ENCODE measurements at regions not wholly inside any gene's neighbourhood (a gene's known extent, or its start where the extent isn't known, plus 50 kb on each side); places are given as distances from the start of the nearest gene placed in this dataset.

DNA sequence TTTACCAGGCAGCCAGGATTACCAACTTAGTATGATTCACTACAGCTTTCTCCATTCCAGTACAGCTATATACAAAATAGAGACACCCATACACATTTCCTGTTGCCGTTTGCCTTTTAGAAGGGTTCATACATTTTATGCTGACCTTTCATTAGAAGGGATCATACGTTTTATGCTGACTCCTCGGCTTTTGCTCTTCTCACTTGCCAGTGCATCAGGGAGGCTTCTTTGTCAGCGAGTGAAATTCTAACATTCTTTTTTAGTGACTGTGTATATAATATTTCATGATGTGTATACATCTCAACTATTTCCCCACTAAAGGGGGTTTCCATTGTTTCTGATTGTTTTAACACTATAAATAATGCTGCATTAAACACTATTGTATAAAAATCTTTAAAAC, 552.6 kb downstream of the TRIML1 start:
- H3K27ac Mint-ChIP-seq = no peak overlapping the region
- H3K4me1 Mint-ChIP-seq = no peaks in the 10 kb centered on the region
- ATAC-seq (no peak), DNase-seq (no peak)
- no peaks in the 10 kb centered on the region for H3K36me3 Mint-ChIP-seq (ENCODE audit: low read depth)
- no peaks in the 10 kb centered on the region for H3K27me3 Mint-ChIP-seq
- peaks cover 9% of the 10 kb centered on the region for H3K9me3 Mint-ChIP-seq (ENCODE audit: low read depth)
- intact Hi-C loops (cut with DNase I, micrococcal nuclease) = no loop called here
- CTCF ChIA-PET = no interaction called here
- H3K4me3 Mint-ChIP-seq = no peak overlapping the region
- POLR2A ChIA-PET = no interaction called here

DNA sequence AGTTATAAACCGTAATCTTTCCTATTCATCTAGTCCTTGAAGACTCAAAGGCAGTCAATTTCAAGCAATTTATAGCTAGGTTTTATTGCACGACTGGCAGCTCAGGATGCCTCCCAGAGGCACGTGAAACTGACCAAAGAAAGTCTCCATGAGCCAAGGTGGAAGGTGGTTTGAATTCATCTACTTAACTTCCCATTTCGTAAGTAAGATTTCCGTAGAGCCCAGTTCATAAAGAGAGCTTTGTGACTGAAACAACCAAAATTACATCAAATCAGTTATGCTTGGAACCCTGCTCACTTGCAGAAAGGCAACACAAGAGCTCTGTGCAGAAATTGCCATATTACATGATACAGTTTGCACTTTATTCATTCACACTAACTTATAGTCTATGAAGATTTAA, 556.0 kb downstream of the TRIML1 start:
- ChIA-PET POLR2A (no interaction called here), CTCF (interaction anchor here (1.0 kb wide), 1 partner anchor 535 kb away, joined by 3 read pairs; no protein-coding TSS in a partner anchor)
- intact Hi-C loops (cut with DNase I, micrococcal nuclease) = no loop called here
- Mint-ChIP-seq H3K9me3 (ENCODE audit: low read depth) (no peaks in the 10 kb centered on the region), H3K4me1 (no peaks in the 10 kb centered on the region), H3K4me3 (no peak overlapping the region), H3K36me3 (ENCODE audit: low read depth) (no peaks in the 10 kb centered on the region), H3K27ac (no peak overlapping the region), H3K27me3 (no peaks in the 10 kb centered on the region)
- DNase-seq (no peak), ATAC-seq (no peak)

DNA sequence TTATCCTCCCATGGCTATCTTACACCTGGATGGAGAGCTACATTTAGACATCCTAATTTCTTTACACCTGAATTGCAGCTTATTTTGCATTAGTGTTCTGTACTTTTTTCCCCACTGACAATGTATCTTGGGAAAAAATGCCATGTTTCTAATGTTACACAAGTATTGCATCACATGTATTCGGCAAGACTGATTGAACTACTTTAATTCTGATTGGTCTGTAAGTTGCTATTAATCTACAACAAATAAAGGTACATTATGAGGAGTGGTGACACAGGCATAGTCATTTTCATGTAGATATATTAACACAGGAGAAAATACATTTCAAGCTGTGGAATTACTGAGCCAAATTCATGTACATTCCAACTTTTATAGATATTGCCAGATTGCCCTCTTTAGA, 558.0 kb downstream of the TRIML1 start:
- POLR2A ChIA-PET = no interaction called here
- CTCF ChIA-PET = no interaction called here
- Mint-ChIP-seq H3K9me3 (ENCODE audit: low read depth) (no peaks in the 10 kb centered on the region), H3K4me3 (no peak overlapping the region), H3K36me3 (ENCODE audit: low read depth) (no peaks in the 10 kb centered on the region), H3K27me3 (no peaks in the 10 kb centered on the region), H3K4me1 (no peaks in the 10 kb centered on the region), H3K27ac (no peak overlapping the region)
- ATAC-seq (no peak), DNase-seq (no peak)
- intact Hi-C loops (cut with DNase I, micrococcal nuclease) = no loop called here

DNA sequence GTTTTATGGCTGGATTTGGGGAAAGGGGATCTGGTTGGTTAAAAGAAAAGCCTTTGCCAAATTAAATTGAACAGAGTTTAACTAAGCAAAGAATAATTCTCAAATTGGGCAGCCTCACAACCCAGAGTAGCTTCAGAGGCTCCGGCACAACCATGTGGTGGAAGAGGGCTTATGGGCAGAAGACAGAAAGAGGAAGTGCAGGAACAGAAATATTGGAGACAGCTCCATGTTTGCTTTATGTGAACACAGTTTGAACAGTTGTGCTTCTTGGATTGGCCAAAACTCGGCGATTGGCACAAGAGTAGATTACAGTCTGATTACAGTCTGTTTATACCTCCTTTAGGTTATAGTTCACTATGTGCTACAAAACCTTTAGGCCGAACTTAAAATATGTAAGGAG, 562.7 kb downstream of the TRIML1 start:
- no peaks in the 10 kb centered on the region for H3K36me3 Mint-ChIP-seq (ENCODE audit: low read depth)
- H3K4me1 Mint-ChIP-seq = no peaks in the 10 kb centered on the region
- ATAC-seq = no peak
- no peak overlapping the region for H3K4me3 Mint-ChIP-seq
- intact Hi-C loops (cut with DNase I, micrococcal nuclease) = no loop called here
- ChIA-PET POLR2A (interaction anchor here (0.6 kb wide), 1 partner anchor 369 kb away, joined by 3 read pairs; no protein-coding TSS in a partner anchor), CTCF (no interaction called here)
- H3K27ac Mint-ChIP-seq = no peak overlapping the region
- DNase-seq = no peak
- peaks cover 5% of the 10 kb centered on the region for H3K9me3 Mint-ChIP-seq (ENCODE audit: low read depth)
- no peaks in the 10 kb centered on the region for H3K27me3 Mint-ChIP-seq

DNA sequence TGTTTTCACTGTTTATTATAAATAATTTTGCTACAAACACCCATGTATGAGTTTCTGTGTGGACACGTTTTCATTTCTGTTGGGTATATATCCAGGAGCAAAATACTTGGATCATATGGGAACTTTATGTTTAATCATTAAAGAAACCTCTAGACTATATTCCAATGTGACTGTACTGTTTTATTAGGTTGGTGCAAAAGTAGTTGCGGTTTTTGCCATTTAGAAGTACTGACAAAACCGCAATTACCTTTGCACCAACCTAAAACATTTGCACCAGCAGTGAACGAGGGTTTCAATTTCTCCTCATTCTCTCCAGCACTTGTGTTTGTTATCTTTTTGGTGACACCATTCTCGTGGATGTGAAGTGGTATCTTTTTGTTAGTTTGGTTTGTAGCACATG, 565.0 kb downstream of the TRIML1 start:
- POLR2A ChIA-PET = no interaction called here
- intact Hi-C loops (cut with DNase I, micrococcal nuclease) = no loop called here
- H3K27ac Mint-ChIP-seq = no peak overlapping the region
- peaks cover 9% of the 10 kb centered on the region for H3K9me3 Mint-ChIP-seq (ENCODE audit: low read depth)
- CTCF ChIA-PET = no interaction called here
- no peak overlapping the region for H3K4me3 Mint-ChIP-seq
- ATAC-seq (no peak), DNase-seq (no peak)
- no peaks in the 10 kb centered on the region for H3K4me1 Mint-ChIP-seq
- H3K27me3 Mint-ChIP-seq = no peaks in the 10 kb centered on the region
- H3K36me3 Mint-ChIP-seq (ENCODE audit: low read depth) = no peaks in the 10 kb centered on the region

DNA sequence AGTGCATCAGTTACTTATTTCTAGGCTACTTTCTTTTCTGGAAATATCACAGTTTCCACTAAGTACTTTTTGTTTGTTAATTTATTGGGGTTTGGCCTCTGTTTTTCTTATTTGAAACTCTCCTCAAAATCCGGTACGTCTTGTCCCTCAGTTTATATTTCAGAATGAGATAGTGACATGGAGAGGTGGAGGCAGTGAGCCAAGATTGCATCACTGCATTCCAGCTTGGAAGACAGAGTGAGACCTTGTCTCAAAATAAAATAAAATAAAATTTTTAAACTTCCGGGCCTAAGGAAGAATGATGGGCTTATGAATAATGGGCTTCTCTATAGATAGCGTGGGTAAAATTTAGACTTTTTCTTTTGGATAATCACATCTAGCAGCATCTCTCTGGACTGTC, 567.8 kb downstream of the TRIML1 start:
- Mint-ChIP-seq H3K4me1 (no peaks in the 10 kb centered on the region), H3K27ac (no peak overlapping the region)
- POLR2A ChIA-PET = no interaction called here

DNA sequence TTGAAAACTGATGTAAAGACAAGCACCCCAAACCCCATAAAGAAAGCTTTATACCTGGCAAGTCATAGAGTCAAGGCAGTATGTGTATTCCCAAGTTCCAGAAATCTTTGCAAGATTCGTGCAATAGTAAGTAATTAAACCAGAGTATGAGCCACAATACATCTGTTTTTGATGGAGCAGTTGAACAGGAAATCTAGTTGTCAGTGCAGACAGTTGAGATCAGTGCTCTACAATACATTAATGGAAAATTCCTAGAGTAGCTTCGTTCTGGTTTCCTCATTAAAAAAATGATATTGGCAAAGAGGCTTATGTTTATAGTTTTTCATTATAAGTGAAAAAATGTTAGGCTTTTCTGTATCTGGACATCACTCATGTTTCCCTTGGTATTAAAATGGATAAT, 575.3 kb downstream of the TRIML1 start:
- no peaks in the 10 kb centered on the region for H3K4me1 Mint-ChIP-seq
- no peak overlapping the region for H3K4me3 Mint-ChIP-seq
- no peak for ATAC-seq
- H3K27me3 Mint-ChIP-seq = no peaks in the 10 kb centered on the region
- CTCF ChIA-PET = no interaction called here
- no peaks in the 10 kb centered on the region for H3K36me3 Mint-ChIP-seq (ENCODE audit: low read depth)
- no peak overlapping the region for H3K27ac Mint-ChIP-seq
- POLR2A ChIA-PET = no interaction called here
- H3K9me3 Mint-ChIP-seq (ENCODE audit: low read depth) = peaks cover 6% of the 10 kb centered on the region
- intact Hi-C loops (cut with DNase I, micrococcal nuclease) = no loop called here
- DNase-seq = no peak

More for the DNA sequence above, 567.8 kb downstream of the TRIML1 start:
- H3K9me3 Mint-ChIP-seq (ENCODE audit: low read depth) = peaks cover 9% of the 10 kb centered on the region
- CTCF ChIA-PET = no interaction called here
- intact Hi-C loops (cut with DNase I, micrococcal nuclease) = no loop called here
- H3K4me3 Mint-ChIP-seq = no peak overlapping the region
- no peaks in the 10 kb centered on the region for H3K27me3 Mint-ChIP-seq
- no peaks in the 10 kb centered on the region for H3K36me3 Mint-ChIP-seq (ENCODE audit: low read depth)
- DNase-seq (no peak), ATAC-seq (no peak)

DNA sequence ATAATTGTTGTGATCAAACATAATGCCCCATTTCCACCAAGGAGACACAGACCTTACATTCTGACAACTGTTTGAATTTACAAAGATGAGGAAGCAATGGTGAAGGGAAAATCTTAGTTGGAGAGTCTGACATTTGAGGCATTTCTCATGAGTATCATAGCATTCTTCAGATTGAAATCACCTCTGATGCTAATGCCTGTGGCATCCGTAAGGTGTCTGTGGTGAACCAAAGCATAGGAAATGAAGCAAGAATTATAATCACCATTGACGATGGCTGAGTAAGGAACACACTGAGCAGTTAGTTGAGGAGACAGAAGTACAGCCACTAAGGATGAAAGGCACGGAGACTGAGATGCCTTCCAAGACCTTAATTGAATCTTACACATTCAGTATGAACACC, 575.7 kb downstream of the TRIML1 start:
- no peaks in the 10 kb centered on the region for H3K27me3 Mint-ChIP-seq
- H3K4me3 Mint-ChIP-seq = no peak overlapping the region
- DNase-seq (no peak), ATAC-seq (no peak)
- peaks cover 6% of the 10 kb centered on the region for H3K9me3 Mint-ChIP-seq (ENCODE audit: low read depth)
- no peaks in the 10 kb centered on the region for H3K4me1 Mint-ChIP-seq
- intact Hi-C loops (cut with DNase I, micrococcal nuclease) = no loop called here
- H3K36me3 Mint-ChIP-seq (ENCODE audit: low read depth) = no peaks in the 10 kb centered on the region
- H3K27ac Mint-ChIP-seq = no peak overlapping the region
- ChIA-PET POLR2A (no interaction called here), CTCF (no interaction called here)

DNA sequence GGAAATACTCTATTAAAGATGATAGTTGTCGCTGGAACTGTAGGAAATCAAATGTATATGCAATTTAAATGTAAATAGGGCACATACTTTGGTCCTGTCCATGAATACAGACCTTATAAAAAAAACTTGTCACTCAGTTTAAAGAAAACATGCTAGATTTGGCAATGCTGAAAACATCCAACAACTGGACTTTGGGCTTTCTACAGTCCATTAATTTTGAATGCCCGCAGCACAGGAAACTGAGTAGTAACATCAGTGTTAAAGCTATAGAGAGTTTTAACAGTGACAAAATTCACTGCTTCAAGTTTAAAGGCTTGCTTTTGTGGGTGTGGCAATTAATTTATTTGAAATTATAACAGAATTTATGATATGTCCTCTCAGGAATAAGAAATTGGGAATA, 578.4 kb downstream of the TRIML1 start:
- no peak for DNase-seq
- no peaks in the 10 kb centered on the region for H3K27me3 Mint-ChIP-seq

DNA sequence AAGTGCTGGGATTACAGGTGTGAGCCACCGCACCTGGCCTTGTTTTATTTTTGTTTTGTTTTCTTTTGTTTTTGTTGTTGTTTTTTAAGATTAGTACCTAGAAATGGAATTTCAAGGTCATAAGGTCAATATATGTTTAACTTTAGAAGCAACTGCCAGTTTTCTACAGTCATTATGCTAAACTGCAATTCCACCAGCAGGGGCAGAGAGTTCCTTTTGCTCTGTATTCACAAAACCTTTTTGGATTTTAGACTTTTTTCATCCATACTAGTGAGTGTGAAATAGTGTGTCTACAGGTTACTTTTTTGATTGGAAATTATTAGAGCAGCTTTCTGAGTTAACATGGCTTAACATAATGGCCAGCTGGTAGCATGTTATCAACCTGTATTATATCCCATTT, 580.6 kb downstream of the TRIML1 start:
- CTCF ChIA-PET = no interaction called here
- intact Hi-C loops (cut with DNase I, micrococcal nuclease) = no loop called here
- POLR2A ChIA-PET = no interaction called here
- peaks cover 10% of the 10 kb centered on the region for H3K9me3 Mint-ChIP-seq (ENCODE audit: low read depth)
- no peaks in the 10 kb centered on the region for H3K27me3 Mint-ChIP-seq
- ATAC-seq (no peak), DNase-seq (no peak)
- no peaks in the 10 kb centered on the region for H3K36me3 Mint-ChIP-seq (ENCODE audit: low read depth)
- H3K4me1 Mint-ChIP-seq = no peaks in the 10 kb centered on the region
- no peak overlapping the region for H3K27ac Mint-ChIP-seq
- no peak overlapping the region for H3K4me3 Mint-ChIP-seq

More for the DNA sequence above, 578.4 kb downstream of the TRIML1 start:
- intact Hi-C loops (cut with DNase I, micrococcal nuclease) = no loop called here
- ChIA-PET CTCF (no interaction called here), POLR2A (no interaction called here)
- Mint-ChIP-seq H3K9me3 (ENCODE audit: low read depth) (peaks cover 15% of the 10 kb centered on the region), H3K36me3 (ENCODE audit: low read depth) (no peaks in the 10 kb centered on the region), H3K27ac (no peak overlapping the region), H3K4me3 (no peak overlapping the region), H3K4me1 (no peaks in the 10 kb centered on the region)
- no peak for ATAC-seq

DNA sequence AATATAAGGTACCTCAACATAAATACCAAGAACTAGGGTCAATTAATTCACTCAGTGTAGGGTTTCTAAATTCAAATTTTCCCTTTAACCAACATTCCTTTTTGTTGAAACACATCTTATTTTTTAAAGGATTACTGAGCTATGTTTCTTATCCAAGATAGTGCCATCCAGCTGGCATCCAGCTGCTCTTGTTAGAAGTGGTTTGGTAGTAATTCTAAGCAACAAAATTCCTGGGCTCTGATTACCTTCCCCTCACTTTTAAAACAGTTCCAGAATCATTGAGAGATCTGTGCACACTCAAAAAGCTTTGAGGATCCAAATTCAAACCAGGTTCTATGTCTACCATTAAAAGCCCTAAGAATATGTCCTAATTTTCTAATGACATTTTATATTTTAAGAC, 583.7 kb downstream of the TRIML1 start:
- intact Hi-C loops (cut with DNase I, micrococcal nuclease) = no loop called here
- no peak overlapping the region for H3K4me3 Mint-ChIP-seq
- no peaks in the 10 kb centered on the region for H3K36me3 Mint-ChIP-seq (ENCODE audit: low read depth)
- ChIA-PET POLR2A (no interaction called here), CTCF (no interaction called here)
- H3K27me3 Mint-ChIP-seq = no peaks in the 10 kb centered on the region
- no peak overlapping the region for H3K27ac Mint-ChIP-seq
- DNase-seq (no peak), ATAC-seq (no peak)
- H3K4me1 Mint-ChIP-seq = no peaks in the 10 kb centered on the region
- H3K9me3 Mint-ChIP-seq (ENCODE audit: low read depth) = peaks cover 10% of the 10 kb centered on the region

DNA sequence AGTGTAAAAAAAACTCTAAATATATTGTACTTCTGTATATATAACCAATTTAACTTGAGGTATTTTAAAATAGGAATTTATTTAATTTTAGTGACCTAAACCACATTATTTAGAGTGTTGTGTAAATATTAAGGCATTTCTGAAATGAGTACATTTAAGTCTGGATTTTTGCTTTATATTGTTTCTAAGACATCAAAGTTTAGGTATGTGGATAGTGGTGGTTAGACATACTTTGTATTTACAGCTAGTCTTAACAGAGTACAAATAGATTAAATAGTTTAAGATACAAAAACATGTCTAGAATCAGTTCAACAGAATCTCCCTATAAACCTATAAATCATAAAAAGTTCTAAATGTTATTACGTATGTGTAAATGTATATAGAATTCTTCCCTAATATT, 588.5 kb downstream of the TRIML1 start:
- no peak overlapping the region for H3K4me3 Mint-ChIP-seq
- ATAC-seq = no peak
- no peaks in the 10 kb centered on the region for H3K36me3 Mint-ChIP-seq (ENCODE audit: low read depth)
- ChIA-PET POLR2A (no interaction called here), CTCF (no interaction called here)
- no peak overlapping the region for H3K27ac Mint-ChIP-seq
- H3K27me3 Mint-ChIP-seq = no peaks in the 10 kb centered on the region
- peaks cover 7% of the 10 kb centered on the region for H3K9me3 Mint-ChIP-seq (ENCODE audit: low read depth)
- DNase-seq = no peak
- no peaks in the 10 kb centered on the region for H3K4me1 Mint-ChIP-seq
- intact Hi-C loops (cut with DNase I, micrococcal nuclease) = no loop called here

DNA sequence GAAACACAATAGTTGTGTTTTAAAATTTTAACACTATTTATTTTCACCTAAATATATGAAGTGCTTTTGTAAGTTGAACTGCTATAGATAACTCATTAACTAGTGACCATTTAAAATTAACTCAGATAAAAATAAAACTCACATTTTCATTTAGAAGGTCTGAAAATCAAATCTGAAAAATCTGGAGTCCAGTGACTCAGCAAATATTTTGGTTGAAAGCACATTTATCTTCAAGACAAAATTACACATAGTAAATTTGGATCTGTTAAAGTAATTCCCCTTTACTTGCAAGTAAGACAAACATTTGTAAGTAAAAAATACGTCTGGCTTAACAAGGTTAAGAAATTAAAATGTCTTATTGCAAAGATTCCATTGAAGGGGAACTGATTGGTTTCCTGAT, 589.1 kb downstream of the TRIML1 start:
- H3K27me3 Mint-ChIP-seq = no peaks in the 10 kb centered on the region
- ChIA-PET POLR2A (no interaction called here), CTCF (no interaction called here)
- intact Hi-C loops (cut with DNase I, micrococcal nuclease) = no loop called here
- no peak for ATAC-seq
- H3K27ac Mint-ChIP-seq = no peak overlapping the region
- no peak overlapping the region for H3K4me3 Mint-ChIP-seq
- H3K4me1 Mint-ChIP-seq = no peaks in the 10 kb centered on the region
- H3K9me3 Mint-ChIP-seq (ENCODE audit: low read depth) = peaks cover 7% of the 10 kb centered on the region
- H3K36me3 Mint-ChIP-seq (ENCODE audit: low read depth) = no peaks in the 10 kb centered on the region
- DNase-seq = no peak
